ENCODE measurements at regions not wholly inside any gene's neighbourhood (a gene's known extent, or its start where the extent isn't known, plus 50 kb on each side); places are given as distances from the start of the nearest gene placed in this dataset.

DNA sequence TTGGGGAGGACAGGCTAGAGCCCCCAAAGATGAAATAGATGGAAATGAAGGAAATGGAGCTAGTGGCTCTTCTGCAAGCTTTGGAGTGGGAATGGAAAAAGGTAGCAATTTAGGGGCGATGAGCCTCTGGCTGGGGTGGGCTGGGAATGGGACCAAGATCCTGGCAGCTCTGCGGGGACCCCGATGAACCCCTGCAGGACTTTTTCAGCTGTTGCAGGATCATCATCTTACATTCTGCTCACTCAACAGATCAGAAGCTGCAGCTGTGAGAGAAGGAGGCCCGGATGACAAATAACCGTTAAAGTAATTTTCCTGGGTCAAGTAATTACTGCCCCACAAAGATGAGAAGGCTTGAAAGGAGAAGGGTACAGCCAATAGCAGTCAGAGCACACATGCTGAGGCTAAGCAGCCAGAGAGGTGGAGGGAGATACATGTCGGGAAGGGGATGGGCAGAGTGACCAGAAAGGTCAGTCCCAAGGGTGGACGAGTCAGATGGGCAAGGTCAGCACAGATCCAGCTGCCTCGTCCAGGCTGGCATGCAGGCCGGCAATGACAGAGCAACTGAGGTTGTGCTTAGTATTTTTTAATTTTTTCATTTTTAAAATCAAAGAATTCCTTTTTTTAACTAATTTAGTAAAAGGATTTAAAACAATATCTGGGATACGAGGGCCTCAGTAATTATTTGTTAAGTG, 245.0 kb upstream of the RAB6C start:
- no peaks in the 10 kb centered on the region for H3K27me3 ChIP-seq
- H3K9me3 ChIP-seq = no peaks in the 10 kb centered on the region
- no peak overlapping the region for H3K27ac ChIP-seq
- no peaks in the 10 kb centered on the region for H3K4me1 ChIP-seq
- 90 to 91% methylated on average over 10 of the region's 10 CpGs for WGBS, 2 donors
- no peak for DNase-seq
- no peak overlapping the region for H3K4me3 ChIP-seq (replicated peaks in 1 of 3)
- TF ChIP-seq, protein P1, sequence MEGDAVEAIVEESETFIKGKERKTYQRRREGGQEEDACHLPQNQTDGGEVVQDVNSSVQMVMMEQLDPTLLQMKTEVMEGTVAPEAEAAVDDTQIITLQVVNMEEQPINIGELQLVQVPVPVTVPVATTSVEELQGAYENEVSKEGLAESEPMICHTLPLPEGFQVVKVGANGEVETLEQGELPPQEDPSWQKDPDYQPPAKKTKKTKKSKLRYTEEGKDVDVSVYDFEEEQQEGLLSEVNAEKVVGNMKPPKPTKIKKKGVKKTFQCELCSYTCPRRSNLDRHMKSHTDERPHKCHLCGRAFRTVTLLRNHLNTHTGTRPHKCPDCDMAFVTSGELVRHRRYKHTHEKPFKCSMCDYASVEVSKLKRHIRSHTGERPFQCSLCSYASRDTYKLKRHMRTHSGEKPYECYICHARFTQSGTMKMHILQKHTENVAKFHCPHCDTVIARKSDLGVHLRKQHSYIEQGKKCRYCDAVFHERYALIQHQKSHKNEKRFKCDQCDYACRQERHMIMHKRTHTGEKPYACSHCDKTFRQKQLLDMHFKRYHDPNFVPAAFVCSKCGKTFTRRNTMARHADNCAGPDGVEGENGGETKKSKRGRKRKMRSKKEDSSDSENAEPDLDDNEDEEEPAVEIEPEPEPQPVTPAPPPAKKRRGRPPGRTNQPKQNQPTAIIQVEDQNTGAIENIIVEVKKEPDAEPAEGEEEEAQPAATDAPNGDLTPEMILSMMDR (IDR thresholded peaks at IDR 0.05) = no peak
- no peak for TF ChIP-seq POLR2A (IDR thresholded peaks at IDR 0.05)
- H3K36me3 ChIP-seq = no peaks in the 10 kb centered on the region
- intact Hi-C loops (cut with DNase I) = no loop called here

DNA sequence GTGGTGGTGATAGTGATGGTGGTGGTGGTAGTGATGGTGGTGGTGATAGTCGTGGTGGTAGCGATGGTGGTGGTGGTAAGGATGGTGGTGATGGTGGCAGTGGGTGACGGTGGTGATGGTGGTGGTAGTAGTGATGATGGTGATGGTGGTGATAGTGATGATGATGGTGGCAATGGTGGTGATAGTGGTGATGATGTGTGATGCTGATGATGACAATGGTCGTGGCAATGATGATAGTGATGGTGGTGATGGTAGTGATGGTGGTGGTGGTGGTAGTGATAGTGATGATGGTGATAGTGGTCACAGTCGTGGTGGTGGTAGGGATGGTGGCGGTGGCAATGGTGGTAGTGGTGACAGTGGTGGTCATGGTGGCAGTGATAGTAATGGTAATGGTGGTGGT, 243.9 kb upstream of the RAB6C start:
- intact Hi-C loops (cut with DNase I) = no loop called here
- no peak overlapping the region for H3K27ac ChIP-seq
- no peaks in the 10 kb centered on the region for H3K9me3 ChIP-seq
- TF ChIP-seq POLR2A (IDR thresholded peaks at IDR 0.05) = no peak
- TF ChIP-seq, protein P1 (IDR thresholded peaks at IDR 0.05) = no peak
- no peak overlapping the region for H3K4me3 ChIP-seq (replicated peaks in 1 of 3)
- no peaks in the 10 kb centered on the region for H3K4me1 ChIP-seq
- no peaks in the 10 kb centered on the region for H3K36me3 ChIP-seq
- WGBS, 2 donors = 94% methylated on average over 5 of the region's 6 CpGs
- DNase-seq = no peak
- no peaks in the 10 kb centered on the region for H3K27me3 ChIP-seq

DNA sequence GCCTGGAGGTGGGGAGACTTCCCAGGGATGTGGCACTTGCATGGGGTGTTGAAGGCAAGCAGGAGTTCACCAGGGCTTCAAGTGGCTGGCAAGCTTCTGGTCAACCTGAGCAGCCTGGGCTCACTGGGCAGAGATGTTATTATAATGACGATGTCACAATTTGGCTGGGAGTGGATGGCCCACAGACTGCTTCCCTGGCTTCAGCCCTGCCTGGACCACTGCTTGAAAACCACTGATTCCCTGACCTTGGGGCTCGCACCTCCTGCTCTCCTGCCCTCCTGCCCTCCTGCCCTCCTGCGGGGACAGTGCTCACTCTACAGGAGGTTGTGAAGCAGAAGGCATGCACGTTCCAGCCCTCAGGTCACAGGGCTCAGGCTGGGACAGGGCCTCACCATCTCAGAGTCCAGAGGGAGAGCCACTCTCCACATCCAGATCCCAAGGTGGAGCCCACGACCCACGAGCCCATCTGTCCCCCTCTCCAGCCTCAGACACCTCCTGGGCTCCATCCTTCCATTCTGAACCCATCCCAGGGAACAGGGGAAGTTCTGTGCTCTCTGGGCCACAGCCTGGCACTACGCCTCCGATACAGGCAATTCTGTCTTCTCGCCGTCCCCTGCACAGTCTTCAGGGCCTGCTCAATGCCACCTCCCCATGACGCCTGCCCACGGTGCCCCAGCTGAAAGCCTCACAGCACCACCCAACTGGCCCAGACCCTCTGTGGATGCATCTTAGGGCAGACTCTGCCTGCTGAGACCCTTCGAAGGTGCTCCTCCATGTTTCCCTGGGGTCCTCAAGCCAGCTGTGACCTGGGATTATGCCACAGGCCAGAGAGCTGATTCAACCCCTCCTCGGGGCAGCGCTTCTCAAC, 241.6 kb upstream of the RAB6C start:
- Histone ChIP-seq H3K4me1 (no peaks in the 10 kb centered on the region), H3K27ac (no peak overlapping the region), H3K36me3 (no peaks in the 10 kb centered on the region), H3K27me3 (no peaks in the 10 kb centered on the region), H3K4me3 (replicated peaks in 1 of 3) (no peak overlapping the region), H3K9me3 (no peaks in the 10 kb centered on the region)
- TF ChIP-seq POLR2A (IDR thresholded peaks at IDR 0.05) = no peak
- TF ChIP-seq, protein P1 (IDR thresholded peaks at IDR 0.05) = no peak
- no peak for DNase-seq
- WGBS, 2 donors = 94 to 95% methylated on average over 12 to 15 of the region's 15 CpGs
- intact Hi-C loops (cut with DNase I) = no loop called here

- Histone ChIP-seq H3K4me1 (no peaks in the 10 kb centered on the region), H3K36me3 (no peaks in the 10 kb centered on the region), H3K27me3 (no peaks in the 10 kb centered on the region), H3K9me3 (no peaks in the 10 kb centered on the region), H3K4me3 (replicated peaks in 1 of 3) (no peak overlapping the region), H3K27ac (no peak overlapping the region)
- WGBS, 2 donors = 92% methylated on average over 14 of the region's 16 CpGs
- no peak for TF ChIP-seq POLR2A (IDR thresholded peaks at IDR 0.05)
- TF ChIP-seq, protein P1 (IDR thresholded peaks at IDR 0.05) = no peak
- DNase-seq = no peak
- intact Hi-C loops (cut with DNase I) = no loop called here
Measured at GRCh38 chr2:129738799-129739198, 240.7 kb upstream of the RAB6C start.

- Histone ChIP-seq H3K27me3 (no peaks in the 10 kb centered on the region), H3K4me1 (no peaks in the 10 kb centered on the region), H3K36me3 (no peaks in the 10 kb centered on the region), H3K27ac (no peak overlapping the region), H3K4me3 (replicated peaks in 1 of 3) (no peak overlapping the region), H3K9me3 (no peaks in the 10 kb centered on the region)
- intact Hi-C loops (cut with DNase I) = no loop called here
- no peak for TF ChIP-seq POLR2A (IDR thresholded peaks at IDR 0.05)
- TF ChIP-seq, protein P1 (IDR thresholded peaks at IDR 0.05) = no peak
- DNase-seq = no peak
- WGBS, 2 donors = 82 to 91% methylated on average over 7 of the region's 7 CpGs
Measured at GRCh38 chr2:129740504-129740903, 239.0 kb upstream of the RAB6C start.

Data from thyroid gland (tissue), 4 donors.